ENCODE measurements at regions not wholly inside any gene's neighbourhood (a gene's known extent, or its start where the extent isn't known, plus 50 kb on each side); places are given as distances from the start of the nearest gene placed in this dataset.

- DNase-seq: no peak
Observed at GRCh38 chr19:31160336-31160926, 188.8 kb downstream of the TSHZ3 start.

GRCh38 chr19:31154021-31154420 is 195.2 kb downstream of the TSHZ3 start:
- DNase-seq: no peak

GRCh38 chr19:31152906-31153305 is 196.3 kb downstream of the TSHZ3 start:
- no peak for DNase-seq

- DNase-seq: no peak
Observed at GRCh38 chr19:31149441-31149941, 199.7 kb downstream of the TSHZ3 start.

- DNase-seq: no peak
Observed at GRCh38 chr19:31148671-31149070, 200.6 kb downstream of the TSHZ3 start.

- no peak for DNase-seq
Observed at GRCh38 chr19:31147234-31147633, 202.0 kb downstream of the TSHZ3 start.

GRCh38 chr19:31146546-31147183 is 202.6 kb downstream of the TSHZ3 start:
- no peak for DNase-seq

- no peak for DNase-seq
Observed at GRCh38 chr19:31146015-31146414, 203.2 kb downstream of the TSHZ3 start.

GRCh38 chr19:31145007-31145406 is 204.2 kb downstream of the TSHZ3 start:
- DNase-seq: no peak

- no peak for DNase-seq
Observed at GRCh38 chr19:31144075-31144870, 205.0 kb downstream of the TSHZ3 start.

- no peak for DNase-seq
Observed at GRCh38 chr19:31141301-31141700, 207.9 kb downstream of the TSHZ3 start.

GRCh38 chr19:31140717-31141116 is 208.5 kb downstream of the TSHZ3 start:
- no peak for DNase-seq

- no peak for DNase-seq
Observed at GRCh38 chr19:31139871-31140505, 209.2 kb downstream of the TSHZ3 start.

- DNase-seq: no peak
Observed at GRCh38 chr19:31138077-31138476, 211.2 kb downstream of the TSHZ3 start.

GRCh38 chr19:31135841-31136240 is 213.4 kb downstream of the TSHZ3 start:
- DNase-seq: no peak

GRCh38 chr19:31132753-31133110 is 216.5 kb downstream of the TSHZ3 start:
- no peak for DNase-seq

GRCh38 chr19:31128291-31128690 is 220.9 kb downstream of the TSHZ3 start:
- DNase-seq: no peak

GRCh38 chr19:31127134-31127967 is 221.9 kb downstream of the TSHZ3 start:
- no peak for DNase-seq

GRCh38 chr19:31126236-31126635 is 223.0 kb downstream of the TSHZ3 start:
- no peak for DNase-seq

- DNase-seq: no peak
Observed at GRCh38 chr19:31125071-31125470, 224.2 kb downstream of the TSHZ3 start.

GRCh38 chr19:31121501-31121900 is 227.7 kb downstream of the TSHZ3 start:
- no peak for DNase-seq
